HG03280 (cell line): ENCODE measurements at regions not wholly inside any gene's neighbourhood (a gene's known extent, or its start where the extent isn't known, plus 50 kb on each side); places are given as distances from the start of the nearest gene placed in this dataset.

ENCODE experiments used
- ATAC-seq: cut with Tn5 transposase; IDR thresholded peaks from one replicate; pipeline ENCODE4 v1.9.1; 2021; ENCODE audit warnings: mild to moderate bottlenecking, moderate library complexity; ENCODE audit not compliant: unreplicated experiment

- ATAC-seq: no peak
These were observed 96.2 kb upstream of the SIRPA start for GRCh38 chr20:1798982-1799381.

GRCh38 chr20:1793821-1794220 is 101.4 kb upstream of the SIRPA start:
- ATAC-seq: no peak

GRCh38 chr20:1792274-1792673 is 102.9 kb upstream of the SIRPA start:
- ATAC-seq: no peak

- ATAC-seq: no peak
These were observed 104.8 kb upstream of the SIRPA start for GRCh38 chr20:1790386-1790785.

- ATAC-seq: no peak
These were observed 107.2 kb upstream of the SIRPA start for GRCh38 chr20:1788044-1788443.

GRCh38 chr20:1786486-1786885 is 108.7 kb upstream of the SIRPA start:
- ATAC-seq: no peak

GRCh38 chr20:1784586-1784985 is 110.6 kb upstream of the SIRPA start:
- no peak for ATAC-seq

- no peak for ATAC-seq
These were observed 112.0 kb upstream of the SIRPA start for GRCh38 chr20:1783245-1783644.

GRCh38 chr20:1782181-1782580 is 113.0 kb upstream of the SIRPA start:
- no peak for ATAC-seq

- no peak for ATAC-seq
These were observed 115.6 kb upstream of the SIRPA start for GRCh38 chr20:1779567-1779966.

GRCh38 chr20:1778338-1778737 is 116.9 kb upstream of the SIRPA start:
- ATAC-seq: no peak

GRCh38 chr20:1777476-1777820 is 117.8 kb upstream of the SIRPA start:
- ATAC-seq: no peak

- ATAC-seq: peak; percentile 74
These were observed 118.3 kb upstream of the SIRPA start for GRCh38 chr20:1776681-1777475.

- ATAC-seq: no peak
These were observed 117.5 kb upstream of the SIRPG start for GRCh38 chr20:1775117-1775516.

GRCh38 chr20:1774479-1774878 is 116.9 kb upstream of the SIRPG start:
- no peak for ATAC-seq

- no peak for ATAC-seq
These were observed 116.2 kb upstream of the SIRPG start for GRCh38 chr20:1773816-1774215.

GRCh38 chr20:1769491-1769890 is 111.9 kb upstream of the SIRPG start:
- ATAC-seq: no peak

GRCh38 chr20:1766731-1767130 is 109.2 kb upstream of the SIRPG start:
- ATAC-seq: no peak

- ATAC-seq: peak; percentile 87
These were observed 106.8 kb upstream of the SIRPG start for GRCh38 chr20:1764136-1765033.

- ATAC-seq: no peak
These were observed 104.0 kb upstream of the SIRPG start for GRCh38 chr20:1761598-1761997.

- no peak for ATAC-seq
These were observed 103.5 kb upstream of the SIRPG start for GRCh38 chr20:1761116-1761515.

GRCh38 chr20:1758765-1759164 is 101.2 kb upstream of the SIRPG start:
- ATAC-seq: no peak
